Fibroblast of lung (primary cell): ENCODE measurements at regions not wholly inside any gene's neighbourhood (a gene's known extent, or its start where the extent isn't known, plus 50 kb on each side); places are given as distances from the start of the nearest gene placed in this dataset.

Source experiments
- DNase-seq, 2 donors: peaks; one replicate each; pipeline versions ENCODE4 v3.0.0 to v3.0.0-alpha.2; 2010; ENCODE audit warnings: low read depth in 2 of 2
- H2AFZ ChIP-seq: 2 replicates; pipeline ENCODE4 v1.5.1; 2012; ENCODE audit warnings: low read length, control low read depth, inconsistent platforms
- H3K27ac ChIP-seq: 2 replicates; pipeline ENCODE4 v1.5.1; 2011; ENCODE audit warnings: low read length, control low read depth; ENCODE audit not compliant: insufficient read depth
- H3K27me3 ChIP-seq: 2 replicates; pipeline ENCODE4 v1.5.1; 2011; ENCODE audit warnings: mild to moderate bottlenecking, low read length; ENCODE audit not compliant: control insufficient read depth, insufficient read depth
- H3K36me3 ChIP-seq: 2 replicates; pipeline ENCODE4 v1.5.1; 2011; ENCODE audit warnings: low read length; ENCODE audit not compliant: control insufficient read depth, insufficient read depth
- H3K4me1 ChIP-seq: 2 replicates; pipeline ENCODE4 v1.5.1; 2011; ENCODE audit warnings: low read length; ENCODE audit not compliant: control insufficient read depth, insufficient read depth; ENCODE audit errors: extremely low read depth
- H3K4me2 ChIP-seq: 2 replicates; pipeline ENCODE4 v1.5.1; 2011; ENCODE audit warnings: low read length, control low read depth; ENCODE audit not compliant: insufficient read depth; ENCODE audit errors: extremely low read depth
- H3K4me3 ChIP-seq, 4 experiments: fragments of 200-600 bp in 1 of 4; sonication (generic) in 1 of 4; replicated peaks in 1 of 4; 2 replicates each; pipeline ENCODE4 v1.5.1; 2011 to 2016; ENCODE audit warnings: low read length in 4 of 4, low read depth in 3 of 4, mild to moderate bottlenecking in 3 of 4, control low read depth in 2 of 4, inconsistent platforms in 1 of 4, mixed read lengths in 1 of 4; ENCODE audit not compliant: insufficient read depth in 1 of 4; ENCODE audit errors: control extremely low read depth in 1 of 4
- H3K79me2 ChIP-seq: 2 replicates; pipeline ENCODE4 v1.5.1; 2012; ENCODE audit warnings: mild to moderate bottlenecking, low read length, inconsistent platforms; ENCODE audit not compliant: control insufficient read depth, insufficient read depth
- H3K9ac ChIP-seq: 2 replicates; pipeline ENCODE4 v1.5.1; 2011; ENCODE audit warnings: mild to moderate bottlenecking, low read length, control low read depth; ENCODE audit not compliant: insufficient read depth
- H3K9me3 ChIP-seq: 2 replicates; pipeline ENCODE4 v1.5.1; 2012; ENCODE audit warnings: low read depth, low read length; ENCODE audit not compliant: control insufficient read depth, insufficient read depth
- H4K20me1 ChIP-seq: 2 replicates; pipeline ENCODE4 v1.5.1; 2011; ENCODE audit warnings: low read length; ENCODE audit not compliant: control insufficient read depth, insufficient read depth; ENCODE audit errors: extremely low read depth
- EZH2 ChIP-seq: IDR thresholded peaks from 2 replicates; pipeline ENCODE4 v1.5.1; 2012; ENCODE audit warnings: low read length, control low read depth, mild to moderate bottlenecking; ENCODE audit errors: missing control alignments
- TF ChIP-seq, protein P1 (sequence below), 2 donors: IDR thresholded peaks in 1 of 2; conservative IDR thresholded peaks in 1 of 2; 1 replicate in 1 of 2; 2 replicates in 1 of 2; pipeline ENCODE4 v1.5.1; 2011 to 2012; ENCODE audit warnings: low read length in 2 of 2, control low read depth in 1 of 2, inconsistent platforms in 1 of 2, low read depth in 1 of 2, mild to moderate bottlenecking in 1 of 2

- no peak overlapping the region for H3K9ac ChIP-seq
- no peaks in the 10 kb centered on the region for H3K27me3 ChIP-seq
- peak overlapping the region; percentile 39 for H2AFZ ChIP-seq
- no peaks in the 10 kb centered on the region for H3K9me3 ChIP-seq
- no peaks in the 10 kb centered on the region for H3K79me2 ChIP-seq
- H4K20me1 ChIP-seq: no peaks in the 10 kb centered on the region
- peak overlapping the region in 3 of 4 experiments; percentile 37 to 62 (median 38) for H3K4me3 ChIP-seq
- no peak for TF ChIP-seq EZH2
- TF ChIP-seq, protein P1, sequence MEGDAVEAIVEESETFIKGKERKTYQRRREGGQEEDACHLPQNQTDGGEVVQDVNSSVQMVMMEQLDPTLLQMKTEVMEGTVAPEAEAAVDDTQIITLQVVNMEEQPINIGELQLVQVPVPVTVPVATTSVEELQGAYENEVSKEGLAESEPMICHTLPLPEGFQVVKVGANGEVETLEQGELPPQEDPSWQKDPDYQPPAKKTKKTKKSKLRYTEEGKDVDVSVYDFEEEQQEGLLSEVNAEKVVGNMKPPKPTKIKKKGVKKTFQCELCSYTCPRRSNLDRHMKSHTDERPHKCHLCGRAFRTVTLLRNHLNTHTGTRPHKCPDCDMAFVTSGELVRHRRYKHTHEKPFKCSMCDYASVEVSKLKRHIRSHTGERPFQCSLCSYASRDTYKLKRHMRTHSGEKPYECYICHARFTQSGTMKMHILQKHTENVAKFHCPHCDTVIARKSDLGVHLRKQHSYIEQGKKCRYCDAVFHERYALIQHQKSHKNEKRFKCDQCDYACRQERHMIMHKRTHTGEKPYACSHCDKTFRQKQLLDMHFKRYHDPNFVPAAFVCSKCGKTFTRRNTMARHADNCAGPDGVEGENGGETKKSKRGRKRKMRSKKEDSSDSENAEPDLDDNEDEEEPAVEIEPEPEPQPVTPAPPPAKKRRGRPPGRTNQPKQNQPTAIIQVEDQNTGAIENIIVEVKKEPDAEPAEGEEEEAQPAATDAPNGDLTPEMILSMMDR (conservative IDR thresholded peaks at IDR 0.05 in 1 of 2, IDR thresholded peaks at IDR 0.05 in 1 of 2; ENCODE audit: low read depth in 1 of 2, low read length in 2 of 2): no peak
- no peaks in the 10 kb centered on the region for H3K36me3 ChIP-seq
- H3K4me1 ChIP-seq: no peaks in the 10 kb centered on the region
- no peak overlapping the region for H3K27ac ChIP-seq
- no peak overlapping the region for H3K4me2 ChIP-seq
- no peak for DNase-seq
These were observed 370.9 kb upstream of the SMIM31 start for GRCh38 chr4:164383058-164383357.

DNA sequence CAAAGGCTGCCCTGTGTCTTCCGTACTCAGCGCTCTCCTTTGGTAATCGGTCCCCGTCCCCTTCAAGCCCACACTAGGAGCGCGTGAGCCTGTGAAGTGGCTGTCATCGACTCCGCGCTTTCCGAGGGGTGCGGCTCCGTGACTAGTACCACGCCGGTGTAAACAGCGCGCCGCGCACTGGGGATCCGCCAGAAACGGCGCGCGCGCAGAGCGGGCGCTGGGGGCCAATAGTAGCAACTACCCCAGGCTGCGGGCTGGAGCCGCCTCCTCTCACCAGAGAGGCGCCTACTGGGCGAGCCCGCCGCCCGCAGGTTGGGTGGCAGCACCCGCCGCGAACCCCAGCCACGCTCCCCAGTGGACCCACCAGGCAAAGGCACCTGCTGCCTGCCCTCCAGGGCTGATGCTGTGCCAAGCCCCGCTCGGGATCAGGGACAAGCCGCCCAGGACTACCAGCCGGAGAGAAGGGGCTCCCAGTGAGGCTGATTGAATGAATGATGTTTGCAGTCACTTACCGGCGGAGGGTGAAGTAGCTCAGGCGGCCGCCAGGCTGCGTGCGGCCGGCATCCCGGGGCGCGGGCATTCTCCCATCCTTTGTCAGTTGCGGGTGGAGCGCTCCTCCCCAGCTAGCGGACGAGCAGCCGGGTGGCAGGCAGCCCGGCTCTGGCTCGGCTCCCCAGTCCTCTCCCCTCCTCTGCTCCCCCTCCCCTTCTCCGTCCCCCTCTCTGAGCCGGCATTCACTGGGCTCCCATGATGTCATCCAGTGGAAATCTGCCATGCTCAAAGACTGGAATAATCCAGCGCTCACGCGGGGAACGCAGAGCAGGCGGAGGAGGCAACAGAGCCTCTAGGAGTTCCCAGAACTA lies 370.3 kb upstream of the SMIM31 start:
- Histone ChIP-seq H3K9me3 (no peaks in the 10 kb centered on the region), H3K27ac (no peak overlapping the region), H4K20me1 (no peaks in the 10 kb centered on the region), H3K79me2 (no peaks in the 10 kb centered on the region), H3K4me3 (peak overlapping the region; percentile 12 to 62 (median 38)), H3K4me2 (peak overlapping the region; percentile 44), H3K9ac (no peak overlapping the region), H2AFZ (peak overlapping the region; percentile 39), H3K27me3 (no peaks in the 10 kb centered on the region), H3K4me1 (no peaks in the 10 kb centered on the region), H3K36me3 (no peaks in the 10 kb centered on the region)
- DNase-seq: peak; percentile 68 to 72
- TF ChIP-seq EZH2: no peak
- TF ChIP-seq, protein P1 (conservative IDR thresholded peaks at IDR 0.05 in 1 of 2, IDR thresholded peaks at IDR 0.05 in 1 of 2; ENCODE audit: low read depth in 1 of 2, low read length in 2 of 2): peak; percentile 4 to 45

DNA sequence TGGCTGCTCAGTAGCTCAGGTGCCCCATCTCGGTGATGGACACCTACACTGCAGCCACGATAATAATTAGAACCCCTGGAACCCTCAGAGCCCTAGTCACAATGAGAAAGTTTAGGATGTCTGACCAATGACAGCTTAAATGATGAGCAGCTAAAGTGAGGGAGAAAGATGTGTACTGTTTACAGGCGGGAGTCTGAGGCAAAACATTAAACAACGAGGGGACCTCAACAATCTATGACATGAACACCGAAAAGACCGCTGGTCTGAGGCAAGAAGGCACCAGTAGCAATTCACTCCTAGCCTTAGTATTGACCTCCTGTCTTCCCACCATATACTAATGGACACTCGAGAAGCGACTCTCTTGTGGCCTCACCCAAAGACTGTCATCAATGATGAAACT lies 369.5 kb upstream of the SMIM31 start:
- Histone ChIP-seq H3K9me3 (no peaks in the 10 kb centered on the region), H3K36me3 (no peaks in the 10 kb centered on the region), H3K27me3 (no peaks in the 10 kb centered on the region), H4K20me1 (no peaks in the 10 kb centered on the region), H3K4me2 (peak overlapping the region; percentile 13), H3K4me1 (no peaks in the 10 kb centered on the region), H3K4me3 (no peak overlapping the region), H3K27ac (no peak overlapping the region), H2AFZ (no peak overlapping the region), H3K9ac (no peak overlapping the region), H3K79me2 (no peaks in the 10 kb centered on the region)
- TF ChIP-seq EZH2: no peak
- TF ChIP-seq, protein P1 (conservative IDR thresholded peaks at IDR 0.05 in 1 of 2, IDR thresholded peaks at IDR 0.05 in 1 of 2; ENCODE audit: low read depth in 1 of 2, low read length in 2 of 2): no peak
- no peak for DNase-seq
